Endothelial cell of umbilical vein (primary cell): ENCODE measurements at regions not wholly inside any gene's neighbourhood (a gene's known extent, or its start where the extent isn't known, plus 50 kb on each side); places are given as distances from the start of the nearest gene placed in this dataset.

ENCODE experiments used
- BruUV-seq: library from RNA; stranded (reverse); fragments of 400-500 nt; replicated peaks from 2 replicates; lab custom pipeline; 2021; lab: Mats Ljungman, UMichigan
- CTCF ChIA-PET: fragments of 300-600, 350-600 bp; sonication (Branson Sonifier 250); formaldehyde crosslinking; loops from one replicate; lab custom pipeline; 2021; ENCODE audit warnings: antibody characterized with exemption, inconsistent platforms; lab: Charles Lee
- POLR2A ChIA-PET: fragments of 300-600, 350-600 bp; sonication (Branson Sonifier 250); formaldehyde crosslinking; loops from one replicate; lab custom pipeline; 2021; ENCODE audit warnings: antibody characterized with exemption, inconsistent platforms; lab: Charles Lee
- DNase-seq: peaks from one replicate; pipeline ENCODE4 v3.0.0-alpha.2; 2011; ENCODE audit warnings: low read depth, low spot score
- FAIRE-seq: peaks from 2 replicates; lab custom pipeline; 2011; peaks lifted over from hg19 to GRCh38; lab: Jason Lieb, UNC
- H2AFZ ChIP-seq: 2 replicates; pipeline ENCODE4 v1.6.0; 2012; ENCODE audit warnings: low read depth, low read length, control low read depth, inconsistent platforms
- H3K27ac ChIP-seq: 2 replicates; pipeline ENCODE4 v1.5.1; 2011; ENCODE audit warnings: low read depth, mild to moderate bottlenecking, control low read depth, low read length, moderate library complexity; ENCODE audit not compliant: insufficient read depth
- H3K27me3 ChIP-seq, 2 experiments: 2 replicates each; pipeline versions ENCODE4 v1.6.0 to v1.6.1; 2011; ENCODE audit warnings: low read length in 2 of 2, mixed read lengths in 1 of 2; ENCODE audit not compliant: control insufficient read depth in 2 of 2, insufficient read depth in 2 of 2
- H3K36me3 ChIP-seq, 2 experiments: 2 replicates in 1 of 2; 3 replicates in 1 of 2; pipeline ENCODE4 v1.5.1; 2011; ENCODE audit warnings: low read length in 2 of 2, mild to moderate bottlenecking in 1 of 2, moderate library complexity in 1 of 2; ENCODE audit not compliant: control insufficient read depth in 2 of 2, insufficient read depth in 2 of 2; ENCODE audit errors: extremely low read depth in 1 of 2
- H3K4me1 ChIP-seq: 3 replicates; pipeline ENCODE4 v1.5.1; 2011; ENCODE audit warnings: mild to moderate bottlenecking, low read length; ENCODE audit not compliant: control insufficient read depth, insufficient read depth; ENCODE audit errors: extremely low read depth
- H3K4me2 ChIP-seq: 2 replicates; pipeline ENCODE4 v1.6.1; 2011; ENCODE audit warnings: low read length, control low read depth, mixed read lengths; ENCODE audit not compliant: insufficient read depth
- H3K4me3 ChIP-seq, 3 experiments: fragments of 200-600 bp in 1 of 3; sonication (generic), shearing (Covaris generic) in 1 of 3; replicated peaks in 1 of 3; 2 replicates each; pipeline ENCODE4 v1.5.1; 2011 to 2016; ENCODE audit warnings: control low read depth in 3 of 3, low read length in 3 of 3, mild to moderate bottlenecking in 2 of 3, inconsistent platforms in 1 of 3, low read depth in 1 of 3, moderate library complexity in 1 of 3; ENCODE audit not compliant: insufficient read depth in 1 of 3
- H3K79me2 ChIP-seq: 2 replicates; pipeline ENCODE4 v1.6.0; 2012; ENCODE audit warnings: low read length, inconsistent platforms; ENCODE audit not compliant: control insufficient read depth, insufficient read depth
- H3K9ac ChIP-seq: replicated peaks from 2 replicates; pipeline ENCODE3; 2011; ENCODE audit warnings: low read length, control low read depth; ENCODE audit not compliant: insufficient read depth; ENCODE audit errors: extremely low read depth
- H3K9me1 ChIP-seq: replicated peaks from 3 replicates; pipeline ENCODE4 v1.6.0; 2011; ENCODE audit warnings: mild to moderate bottlenecking, low read length; ENCODE audit not compliant: control insufficient read depth, insufficient read depth; ENCODE audit errors: extremely low read depth
- H3K9me3 ChIP-seq: replicated peaks from 2 replicates; pipeline ENCODE4 v1.5.1; 2012; ENCODE audit warnings: low read length, inconsistent platforms; ENCODE audit not compliant: control insufficient read depth, insufficient read depth
- H4K20me1 ChIP-seq: replicated peaks from 2 replicates; pipeline ENCODE3; 2011; ENCODE audit warnings: mild to moderate bottlenecking, low read length; ENCODE audit not compliant: control insufficient read depth, insufficient read depth; ENCODE audit errors: extremely low read depth
- CTCF ChIP-seq, 2 donors: IDR thresholded peaks; 1 replicate in 1 of 2; 2 replicates in 1 of 2; pipeline ENCODE4 v1.5.1; 2011; ENCODE audit warnings: low read length in 2 of 2, mild to moderate bottlenecking in 2 of 2, moderate library complexity in 2 of 2, control low read depth in 1 of 2, inconsistent platforms in 1 of 2, low read depth in 1 of 2; ENCODE audit not compliant: insufficient read depth in 1 of 2; ENCODE audit errors: extremely low read depth in 1 of 2
- EZH2 ChIP-seq: IDR thresholded peaks from 2 replicates; pipeline ENCODE4 v1.6.1; 2012; ENCODE audit warnings: borderline replicate concordance, low read depth, mild to moderate bottlenecking, moderate library complexity, low read length, inconsistent platforms; ENCODE audit not compliant: severe bottlenecking
- FOS ChIP-seq: IDR thresholded peaks from 2 replicates; pipeline ENCODE4 v1.6.1; 2011; ENCODE audit warnings: mild to moderate bottlenecking, low read length, moderate library complexity, borderline replicate concordance; ENCODE audit not compliant: insufficient read depth
- GATA2 ChIP-seq: IDR thresholded peaks from 2 replicates; pipeline ENCODE4 v1.7.0; 2011; ENCODE audit warnings: low read depth, mild to moderate bottlenecking, moderate library complexity, mixed read lengths, low read length; ENCODE audit not compliant: insufficient read length, insufficient read depth
- JUN ChIP-seq: IDR thresholded peaks from 2 replicates; pipeline ENCODE4 v1.6.1; 2011; ENCODE audit warnings: borderline replicate concordance, low read depth; ENCODE audit not compliant: insufficient read length, insufficient read depth
- MAX ChIP-seq: IDR thresholded peaks from 2 replicates; pipeline ENCODE4 v1.6.1; 2011; ENCODE audit not compliant: insufficient read depth, insufficient read length
- MYC ChIP-seq: IDR thresholded peaks from one replicate; pipeline ENCODE4 v1.6.1; 2011; ENCODE audit warnings: mild to moderate bottlenecking, low read depth, low read length
- POLR2A ChIP-seq: IDR thresholded peaks from 2 replicates; pipeline ENCODE4 v1.6.1; 2012; ENCODE audit warnings: low read depth, mild to moderate bottlenecking, control low read depth, low read length
- POLR2AphosphoS5 ChIP-seq: IDR thresholded peaks from 2 replicates; pipeline ENCODE4 v1.6.1; 2012; ENCODE audit warnings: low read depth, mild to moderate bottlenecking, control low read depth, low read length, moderate library complexity; ENCODE audit not compliant: insufficient read depth
- dilution Hi-C: fragments of 300-500 bp; cut with MboI; formaldehyde crosslinking; loops from one replicate; pipeline ENCODE4 v1.15.0; 2019; ENCODE audit warnings: low sequenced_read_pairs; ENCODE audit not compliant: extremely low pct_ligation_motif_present
- intact Hi-C: fragments of 100-400 bp; cut with micrococcal nuclease; formaldehyde crosslinking; loops from one replicate; pipeline ENCODE4 v1.10.0; 2022

GRCh38 chr4:188864741-188865140, 725.5 kb downstream of the TRIML1 start:
- H2AFZ ChIP-seq, result no peak overlapping the region
- no TSS peak for BruUV-seq
- no peak overlapping the region for H3K4me3 ChIP-seq
- intact Hi-C loops (no loop called here), dilution Hi-C loops (no loop called here)
- H4K20me1 ChIP-seq, result no peaks in the 10 kb centered on the region
- no peak overlapping the region for H3K27ac ChIP-seq
- CTCF ChIA-PET, result no interaction called here
- no peaks in the 10 kb centered on the region for H3K9me1 ChIP-seq
- FAIRE-seq (no peak), DNase-seq (no peak)
- no peak overlapping the region for H3K9ac ChIP-seq
- H3K79me2 ChIP-seq, result no peaks in the 10 kb centered on the region
- no peaks in the 10 kb centered on the region for H3K4me1 ChIP-seq
- H3K36me3 ChIP-seq, result no peaks in the 10 kb centered on the region
- TF ChIP-seq MAX (no peak), POLR2AphosphoS5 (no peak), MYC (no peak), POLR2A (no peak), GATA2 (no peak), FOS (no peak), EZH2 (no peak), JUN (no peak), CTCF (IDR thresholded peaks at IDR 0.05; ENCODE audit: extremely low read depth in 1 of 2, insufficient read depth in 1 of 2, low read depth in 1 of 2, low read length in 2 of 2) (no peak)
- no peak overlapping the region for H3K4me2 ChIP-seq
- H3K27me3 ChIP-seq, result no peaks in the 10 kb centered on the region
- POLR2A ChIA-PET, result no interaction called here
- H3K9me3 ChIP-seq, result peaks cover 4% of the 10 kb centered on the region
